ENCODE measurements at regions not wholly inside any gene's neighbourhood (a gene's known extent, or its start where the extent isn't known, plus 50 kb on each side); places are given as distances from the start of the nearest gene placed in this dataset.

DNA sequence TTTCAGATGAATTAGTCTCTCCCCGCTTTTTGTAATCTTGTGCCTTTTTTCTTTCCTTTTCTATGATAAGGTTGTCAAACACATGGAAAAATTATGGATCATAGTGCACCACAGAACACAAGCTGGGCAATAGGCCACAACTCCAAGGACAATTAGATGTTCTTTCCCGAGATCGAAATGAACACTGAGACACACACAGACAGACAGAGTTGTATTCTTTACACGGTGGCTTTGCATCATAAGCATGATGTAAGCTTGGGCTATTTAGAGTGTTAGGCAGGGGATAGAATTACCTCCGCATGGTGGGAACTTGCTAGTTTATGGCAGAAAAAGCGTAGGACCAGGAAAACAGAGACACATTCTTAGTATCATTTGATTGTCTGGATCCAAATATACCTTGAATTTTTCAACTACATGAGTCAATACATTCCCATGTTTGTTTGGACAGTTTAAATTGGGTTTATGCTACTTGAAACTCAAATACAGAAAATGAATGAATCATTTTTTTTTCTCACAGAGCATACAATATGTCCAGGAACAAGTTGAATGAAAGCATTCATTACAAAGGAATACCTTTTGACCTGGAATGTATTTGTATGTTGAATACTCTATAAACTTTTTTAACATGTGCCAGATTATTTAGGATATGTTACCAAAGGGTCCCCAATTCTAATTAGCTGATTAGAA lies 1611.5 kb upstream of the TMEFF2 start:
- TF ChIP-seq, protein P1, sequence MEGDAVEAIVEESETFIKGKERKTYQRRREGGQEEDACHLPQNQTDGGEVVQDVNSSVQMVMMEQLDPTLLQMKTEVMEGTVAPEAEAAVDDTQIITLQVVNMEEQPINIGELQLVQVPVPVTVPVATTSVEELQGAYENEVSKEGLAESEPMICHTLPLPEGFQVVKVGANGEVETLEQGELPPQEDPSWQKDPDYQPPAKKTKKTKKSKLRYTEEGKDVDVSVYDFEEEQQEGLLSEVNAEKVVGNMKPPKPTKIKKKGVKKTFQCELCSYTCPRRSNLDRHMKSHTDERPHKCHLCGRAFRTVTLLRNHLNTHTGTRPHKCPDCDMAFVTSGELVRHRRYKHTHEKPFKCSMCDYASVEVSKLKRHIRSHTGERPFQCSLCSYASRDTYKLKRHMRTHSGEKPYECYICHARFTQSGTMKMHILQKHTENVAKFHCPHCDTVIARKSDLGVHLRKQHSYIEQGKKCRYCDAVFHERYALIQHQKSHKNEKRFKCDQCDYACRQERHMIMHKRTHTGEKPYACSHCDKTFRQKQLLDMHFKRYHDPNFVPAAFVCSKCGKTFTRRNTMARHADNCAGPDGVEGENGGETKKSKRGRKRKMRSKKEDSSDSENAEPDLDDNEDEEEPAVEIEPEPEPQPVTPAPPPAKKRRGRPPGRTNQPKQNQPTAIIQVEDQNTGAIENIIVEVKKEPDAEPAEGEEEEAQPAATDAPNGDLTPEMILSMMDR (IDR thresholded peaks at IDR 0.05), result no peak
- no peak for TF ChIP-seq PHF8 (IDR thresholded peaks at IDR 0.05; ENCODE audit: borderline replicate concordance, low read depth)
- no peak for TF ChIP-seq BHLHE40 (IDR thresholded peaks at IDR 0.05; ENCODE audit: low read depth, low read length)
- no peak for TF ChIP-seq RAD21 (conservative IDR thresholded peaks at IDR 0.05 in 1 of 2, IDR thresholded peaks at IDR 0.05 in 1 of 2)
- TF ChIP-seq, protein P2, sequence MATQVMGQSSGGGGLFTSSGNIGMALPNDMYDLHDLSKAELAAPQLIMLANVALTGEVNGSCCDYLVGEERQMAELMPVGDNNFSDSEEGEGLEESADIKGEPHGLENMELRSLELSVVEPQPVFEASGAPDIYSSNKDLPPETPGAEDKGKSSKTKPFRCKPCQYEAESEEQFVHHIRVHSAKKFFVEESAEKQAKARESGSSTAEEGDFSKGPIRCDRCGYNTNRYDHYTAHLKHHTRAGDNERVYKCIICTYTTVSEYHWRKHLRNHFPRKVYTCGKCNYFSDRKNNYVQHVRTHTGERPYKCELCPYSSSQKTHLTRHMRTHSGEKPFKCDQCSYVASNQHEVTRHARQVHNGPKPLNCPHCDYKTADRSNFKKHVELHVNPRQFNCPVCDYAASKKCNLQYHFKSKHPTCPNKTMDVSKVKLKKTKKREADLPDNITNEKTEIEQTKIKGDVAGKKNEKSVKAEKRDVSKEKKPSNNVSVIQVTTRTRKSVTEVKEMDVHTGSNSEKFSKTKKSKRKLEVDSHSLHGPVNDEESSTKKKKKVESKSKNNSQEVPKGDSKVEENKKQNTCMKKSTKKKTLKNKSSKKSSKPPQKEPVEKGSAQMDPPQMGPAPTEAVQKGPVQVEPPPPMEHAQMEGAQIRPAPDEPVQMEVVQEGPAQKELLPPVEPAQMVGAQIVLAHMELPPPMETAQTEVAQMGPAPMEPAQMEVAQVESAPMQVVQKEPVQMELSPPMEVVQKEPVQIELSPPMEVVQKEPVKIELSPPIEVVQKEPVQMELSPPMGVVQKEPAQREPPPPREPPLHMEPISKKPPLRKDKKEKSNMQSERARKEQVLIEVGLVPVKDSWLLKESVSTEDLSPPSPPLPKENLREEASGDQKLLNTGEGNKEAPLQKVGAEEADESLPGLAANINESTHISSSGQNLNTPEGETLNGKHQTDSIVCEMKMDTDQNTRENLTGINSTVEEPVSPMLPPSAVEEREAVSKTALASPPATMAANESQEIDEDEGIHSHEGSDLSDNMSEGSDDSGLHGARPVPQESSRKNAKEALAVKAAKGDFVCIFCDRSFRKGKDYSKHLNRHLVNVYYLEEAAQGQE (IDR thresholded peaks at IDR 0.05), result no peak
- no peak for TF ChIP-seq ZNF302 (CRISPR knock-in tag; IDR thresholded peaks at IDR 0.05)
- no peak for TF ChIP-seq NFE2L2 (conservative IDR thresholded peaks at IDR 0.05; ENCODE audit: low read length)
- TF ChIP-seq JUNB (IDR thresholded peaks at IDR 0.05), result no peak
- no peak for TF ChIP-seq SMC3 (IDR thresholded peaks at IDR 0.05)
- no peak for TF ChIP-seq POLR2A (IDR thresholded peaks at IDR 0.05; ENCODE audit: low read length)
- TF ChIP-seq, protein P3, sequence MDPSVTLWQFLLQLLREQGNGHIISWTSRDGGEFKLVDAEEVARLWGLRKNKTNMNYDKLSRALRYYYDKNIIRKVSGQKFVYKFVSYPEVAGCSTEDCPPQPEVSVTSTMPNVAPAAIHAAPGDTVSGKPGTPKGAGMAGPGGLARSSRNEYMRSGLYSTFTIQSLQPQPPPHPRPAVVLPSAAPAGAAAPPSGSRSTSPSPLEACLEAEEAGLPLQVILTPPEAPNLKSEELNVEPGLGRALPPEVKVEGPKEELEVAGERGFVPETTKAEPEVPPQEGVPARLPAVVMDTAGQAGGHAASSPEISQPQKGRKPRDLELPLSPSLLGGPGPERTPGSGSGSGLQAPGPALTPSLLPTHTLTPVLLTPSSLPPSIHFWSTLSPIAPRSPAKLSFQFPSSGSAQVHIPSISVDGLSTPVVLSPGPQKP (IDR thresholded peaks at IDR 0.05; ENCODE audit: low read depth, low read length), result no peak
- no peak for TF ChIP-seq EP300 (IDR thresholded peaks at IDR 0.05)
- no peak for TF ChIP-seq MYC (IDR thresholded peaks at IDR 0.05; ENCODE audit: borderline replicate concordance, low read length)
- TF ChIP-seq, protein P4, sequence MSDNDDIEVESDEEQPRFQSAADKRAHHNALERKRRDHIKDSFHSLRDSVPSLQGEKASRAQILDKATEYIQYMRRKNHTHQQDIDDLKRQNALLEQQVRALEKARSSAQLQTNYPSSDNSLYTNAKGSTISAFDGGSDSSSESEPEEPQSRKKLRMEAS (IDR thresholded peaks at IDR 0.05), result no peak
